Non-pigmented ciliary epithelial cell (primary cell): ENCODE measurements at regions not wholly inside any gene's neighbourhood (a gene's known extent, or its start where the extent isn't known, plus 50 kb on each side); places are given as distances from the start of the nearest gene placed in this dataset.

Source experiments
- DNase-seq: peaks from one replicate; pipeline ENCODE4 v3.0.0-alpha.2; 2010; ENCODE audit warnings: low read depth

GRCh38 chr9:107620236-107620635 lies 130.7 kb upstream of the KLF4 start:
- no peak for DNase-seq

GRCh38 chr9:107615321-107615720 lies 125.8 kb upstream of the KLF4 start:
- no peak for DNase-seq

GRCh38 chr9:107614765-107615164 lies 125.2 kb upstream of the KLF4 start:
- no peak for DNase-seq

GRCh38 chr9:107613321-107613720 lies 123.8 kb upstream of the KLF4 start:
- no peak for DNase-seq

GRCh38 chr9:107612136-107612535 lies 122.6 kb upstream of the KLF4 start:
- DNase-seq = no peak

- DNase-seq = no peak
These were observed 120.0 kb upstream of the KLF4 start for GRCh38 chr9:107609547-107609946.

- no peak for DNase-seq
These were observed 116.7 kb upstream of the KLF4 start for GRCh38 chr9:107606149-107606790.

- DNase-seq = no peak
These were observed 115.5 kb upstream of the KLF4 start for GRCh38 chr9:107605041-107605440.

GRCh38 chr9:107603281-107603680 lies 113.7 kb upstream of the KLF4 start:
- DNase-seq = no peak

- no peak for DNase-seq
These were observed 110.5 kb upstream of the KLF4 start for GRCh38 chr9:107600060-107600573.

GRCh38 chr9:107597743-107598217 lies 108.2 kb upstream of the KLF4 start:
- no peak for DNase-seq

- DNase-seq = no peak
These were observed 105.5 kb upstream of the KLF4 start for GRCh38 chr9:107594908-107595530.

GRCh38 chr9:107593224-107593870 lies 103.8 kb upstream of the KLF4 start:
- DNase-seq = no peak

- no peak for DNase-seq
These were observed 102.9 kb upstream of the KLF4 start for GRCh38 chr9:107592424-107592823.

GRCh38 chr9:107591781-107592180 lies 102.2 kb upstream of the KLF4 start:
- no peak for DNase-seq

GRCh38 chr9:107588393-107588792 lies 98.8 kb upstream of the KLF4 start:
- no peak for DNase-seq

- no peak for DNase-seq
These were observed 97.8 kb upstream of the KLF4 start for GRCh38 chr9:107587191-107587963.

GRCh38 chr9:107586493-107586892 lies 96.9 kb upstream of the KLF4 start:
- no peak for DNase-seq

- DNase-seq = no peak
These were observed 95.9 kb upstream of the KLF4 start for GRCh38 chr9:107585465-107585864.

- no peak for DNase-seq
These were observed 95.4 kb upstream of the KLF4 start for GRCh38 chr9:107584944-107585343.

GRCh38 chr9:107584186-107584585 lies 94.6 kb upstream of the KLF4 start:
- no peak for DNase-seq

GRCh38 chr9:107577140-107577776 lies 87.7 kb upstream of the KLF4 start:
- no peak for DNase-seq
